HCT116 (cell line): ENCODE measurements at regions not wholly inside any gene's neighbourhood (a gene's known extent, or its start where the extent isn't known, plus 50 kb on each side); places are given as distances from the start of the nearest gene placed in this dataset.

Experiments used
- ATAC-seq: fragments of 200-7000 bp; cut with Tn5 transposase; 2 replicates; pipeline ENCODE4 v1.9.1; 2020; ENCODE audit warnings: mild to moderate bottlenecking, moderate library complexity
- BruUV-seq: library from RNA; stranded (reverse); fragments of 400-500 nt; replicated peaks from 2 replicates; lab custom pipeline; 2021; lab: Mats Ljungman, UMichigan
- CTCF ChIA-PET: fragments of 300-600 bp; sonication (Branson Sonifier 250); formaldehyde crosslinking; loops from one replicate; lab custom pipeline; 2021; ENCODE audit warnings: antibody characterized with exemption; lab: Charles Lee
- POLR2A ChIA-PET: fragments of 300-600, 350-600 bp; sonication (Branson Sonifier 250); formaldehyde crosslinking; loops from one replicate; lab custom pipeline; 2021; ENCODE audit warnings: antibody characterized with exemption; lab: Charles Lee
- RAD21 ChIA-PET, 2 experiments: fragments of 300-600 bp; sonication (Branson Sonifier 250); formaldehyde crosslinking; loops; one replicate each; lab custom pipeline; 2023; ENCODE audit warnings: low total read pairs in 2 of 2; ENCODE audit not compliant: uncharacterized antibody in 2 of 2, unreplicated experiment in 2 of 2, low non-redundant PET in 1 of 2; lab: Charles Lee
- DNase-seq: peaks from one replicate; pipeline ENCODE4 v3.0.0-alpha.2; 2010; ENCODE audit warnings: low read depth, low spot score
- H2AFZ ChIP-seq: fragments of 200-600 bp; shearing (Covaris generic), sonication (generic); 2 replicates; pipeline ENCODE4 v1.6.1; 2017; ENCODE audit warnings: low read depth, mixed run types, mixed read lengths, antibody characterized with exemption, low read length; ENCODE audit not compliant: poor library complexity, severe bottlenecking
- H3K27ac ChIP-seq: 2 replicates; pipeline ENCODE4 v1.5.1; 2012; ENCODE audit warnings: low read depth, low read length
- H3K27me3 ChIP-seq: fragments of 200-600 bp; sonication (generic); 2 replicates; pipeline ENCODE4 v1.6.1; 2016; ENCODE audit warnings: mixed run types, low read length, mixed read lengths; ENCODE audit not compliant: insufficient read depth
- H3K36me3 ChIP-seq, 2 experiments: fragments of 200-500 bp in 1 of 2; fragments of 200-600 bp in 1 of 2; sonication (Bioruptor generic) in 1 of 2; sonication (generic) in 1 of 2; 2 replicates each; pipeline versions ENCODE4 v1.5.1 to v1.6.1; 2014 to 2016; ENCODE audit warnings: low read length in 2 of 2, inconsistent platforms in 1 of 2, mixed read lengths in 1 of 2, mixed run types in 1 of 2; ENCODE audit not compliant: insufficient read depth in 2 of 2, control insufficient read depth in 1 of 2
- H3K4me1 ChIP-seq, 2 experiments: fragments of 200-600 bp in 1 of 2; sonication (generic) in 1 of 2; 2 replicates each; pipeline versions ENCODE4 v1.5.1 to v1.6.1; 2012 to 2017; ENCODE audit warnings: low read length in 2 of 2, inconsistent platforms in 1 of 2, mild to moderate bottlenecking in 1 of 2, mixed read lengths in 1 of 2, mixed run types in 1 of 2, moderate library complexity in 1 of 2; ENCODE audit not compliant: insufficient read depth in 2 of 2, control insufficient read depth in 1 of 2
- H3K4me2 ChIP-seq: fragments of 200-600 bp; sonication (generic); 2 replicates; pipeline ENCODE4 v1.6.1; 2017; ENCODE audit warnings: mixed run types, low read length, mixed read lengths
- H3K4me3 ChIP-seq, 2 experiments: fragments of 200-600 bp in 1 of 2; sonication (generic) in 1 of 2; replicated peaks in 1 of 2; 2 replicates each; pipeline ENCODE4 v1.5.1; 2011 to 2016; ENCODE audit warnings: low read length in 2 of 2, control low read depth in 1 of 2, low read depth in 1 of 2, mild to moderate bottlenecking in 1 of 2, mixed read lengths in 1 of 2, mixed run types in 1 of 2
- H3K79me2 ChIP-seq: fragments of 200-600 bp; sonication (generic); 2 replicates; pipeline ENCODE4 v1.6.1; 2017; ENCODE audit warnings: mild to moderate bottlenecking, mixed run types, low read length, moderate library complexity, mixed read lengths; ENCODE audit not compliant: insufficient read depth
- H3K9ac ChIP-seq: fragments of 200-600 bp; sonication (generic); 2 replicates; pipeline ENCODE4 v1.6.1; 2016; ENCODE audit warnings: low read length, mixed read lengths
- H3K9me2 ChIP-seq: fragments of 200-600 bp; sonication (generic), shearing (Covaris generic); 2 replicates; pipeline ENCODE4 v1.6.1; 2017; ENCODE audit warnings: mixed run types, mild to moderate bottlenecking, moderate library complexity; ENCODE audit not compliant: insufficient read depth
- H3K9me3 ChIP-seq, 2 experiments: fragments of 200-500 bp in 1 of 2; fragments of 200-600 bp in 1 of 2; sonication (Bioruptor generic) in 1 of 2; sonication (generic) in 1 of 2; 2 replicates each; pipeline ENCODE4 v1.6.1; 2014 to 2017; ENCODE audit warnings: low read length in 2 of 2, mixed read lengths in 2 of 2, inconsistent platforms in 1 of 2, low read depth in 1 of 2, mild to moderate bottlenecking in 1 of 2, mixed run types in 1 of 2, moderate library complexity in 1 of 2; ENCODE audit not compliant: control insufficient read depth in 1 of 2, insufficient read depth in 1 of 2
- H4K20me1 ChIP-seq: fragments of 200-600 bp; sonication (generic), shearing (Covaris generic); 2 replicates; pipeline ENCODE4 v1.6.1; 2017; ENCODE audit warnings: mixed run types, mild to moderate bottlenecking, moderate library complexity; ENCODE audit not compliant: insufficient read depth
- REST ChIP-seq: IDR thresholded peaks from 2 replicates; pipeline ENCODE4 v1.6.1; 2012; ENCODE audit warnings: low read depth
- intact Hi-C: fragments of 100-400 bp; cut with micrococcal nuclease; formaldehyde crosslinking; loops from 2 replicates; pipeline ENCODE4 v1.10.0; 2022

- CTCF ChIA-PET, result no interaction called here
- no peak for DNase-seq
These were observed 649.1 kb upstream of the PLXNA2 start for GRCh38 chr1:208893251-208893650.

More at GRCh38 chr1:208893251-208893650, 649.1 kb upstream of the PLXNA2 start:
- POLR2A ChIA-PET, result no interaction called here
- RAD21 ChIA-PET, result no interaction called here
- no peaks in the 10 kb centered on the region for H3K4me1 ChIP-seq
- no peaks in the 10 kb centered on the region for H3K9me3 ChIP-seq
- no peak for ATAC-seq
- intact Hi-C loops, result no loop called here
- H3K4me3 ChIP-seq, result no peak overlapping the region
- H3K27me3 ChIP-seq, result no peaks in the 10 kb centered on the region
- no TSS peak for BruUV-seq
- H3K9me2 ChIP-seq, result no peaks in the 10 kb centered on the region
- H3K36me3 ChIP-seq, result no peaks in the 10 kb centered on the region
- no peak overlapping the region for H3K4me2 ChIP-seq
- H2AFZ ChIP-seq, result no peak overlapping the region
- H3K79me2 ChIP-seq, result no peaks in the 10 kb centered on the region
- no peak for TF ChIP-seq REST
- TF ChIP-seq, all 23 proteins: peak for 0
- no peak overlapping the region for H3K27ac ChIP-seq
- H4K20me1 ChIP-seq, result no peaks in the 10 kb centered on the region; the same call in 1 of the 2 replicates
- H3K9ac ChIP-seq, result no peak overlapping the region
